ENCODE measurements at regions not wholly inside any gene's neighbourhood (a gene's known extent, or its start where the extent isn't known, plus 50 kb on each side); places are given as distances from the start of the nearest gene placed in this dataset.
"Not testable (repeated sequence)": the region's sequence is repeated elsewhere in the genome, so short reads cannot be mapped to it uniquely, and the experiment has no call there.

DNA sequence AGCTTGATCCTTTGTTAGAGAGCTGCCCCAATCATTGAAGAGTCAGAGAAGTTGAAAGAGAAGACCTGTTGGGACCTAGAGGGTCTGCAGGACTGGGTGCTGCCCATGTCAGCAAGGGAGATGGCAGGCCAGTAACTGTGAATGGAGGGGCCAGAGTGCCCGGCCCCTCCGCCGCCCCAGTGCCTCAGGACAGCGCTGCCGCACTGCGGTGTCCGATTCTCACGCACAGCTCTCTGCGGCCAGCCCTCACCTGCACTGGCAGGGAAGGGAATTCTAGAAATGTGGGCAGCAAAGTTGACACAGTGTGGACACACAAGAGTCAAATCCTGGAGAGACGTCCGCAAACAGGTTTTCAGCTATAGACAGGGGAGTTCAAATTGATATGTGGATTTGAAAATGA, 373.5 kb downstream of the TCERG1L start:
- no TSS peak for BruUV-seq (replicated peaks)
- no peak for DNase-seq (ENCODE audit: low spot score)
- ChIA-PET POLR2A (interaction anchor here (0.6 kb wide), 1 partner anchor 841 kb away, joined by 7 read pairs; no protein-coding TSS in a partner anchor), CTCF (ENCODE audit: unreplicated experiment) (no interaction called here)
- H3K79me2 ChIP-seq (ENCODE audit: insufficient read depth, low read depth, low read length) = no peaks in the 10 kb centered on the region
- H3K4me3 ChIP-seq (ENCODE audit: low read depth, low read length, poor library complexity, severe bottlenecking) = no peak overlapping the region
- no peaks in the 10 kb centered on the region for H3K9me2 ChIP-seq (ENCODE audit: insufficient read depth, low read length)
- no peaks in the 10 kb centered on the region for H3K9me3 ChIP-seq (ENCODE audit: low read length)
- intact Hi-C loops (cut with micrococcal nuclease; ENCODE audit: unreplicated experiment) = no loop called here
- H3K4me1 ChIP-seq (ENCODE audit: insufficient read depth, low read length, poor library complexity, severe bottlenecking) = no peaks in the 10 kb centered on the region
- no peaks in the 10 kb centered on the region for H3K36me3 ChIP-seq (ENCODE audit: insufficient read depth, low read length)
- no peak overlapping the region for H3K27ac ChIP-seq (ENCODE audit: low read depth, low read length, poor library complexity, severe bottlenecking)
- no peaks in the 10 kb centered on the region for H4K20me1 ChIP-seq (ENCODE audit: insufficient read depth, low read length)
- H3K4me2 ChIP-seq (ENCODE audit: low read length) = no peak overlapping the region
- no peak overlapping the region for H2AFZ ChIP-seq (ENCODE audit: low read length)
- TF ChIP-seq, protein P1, sequence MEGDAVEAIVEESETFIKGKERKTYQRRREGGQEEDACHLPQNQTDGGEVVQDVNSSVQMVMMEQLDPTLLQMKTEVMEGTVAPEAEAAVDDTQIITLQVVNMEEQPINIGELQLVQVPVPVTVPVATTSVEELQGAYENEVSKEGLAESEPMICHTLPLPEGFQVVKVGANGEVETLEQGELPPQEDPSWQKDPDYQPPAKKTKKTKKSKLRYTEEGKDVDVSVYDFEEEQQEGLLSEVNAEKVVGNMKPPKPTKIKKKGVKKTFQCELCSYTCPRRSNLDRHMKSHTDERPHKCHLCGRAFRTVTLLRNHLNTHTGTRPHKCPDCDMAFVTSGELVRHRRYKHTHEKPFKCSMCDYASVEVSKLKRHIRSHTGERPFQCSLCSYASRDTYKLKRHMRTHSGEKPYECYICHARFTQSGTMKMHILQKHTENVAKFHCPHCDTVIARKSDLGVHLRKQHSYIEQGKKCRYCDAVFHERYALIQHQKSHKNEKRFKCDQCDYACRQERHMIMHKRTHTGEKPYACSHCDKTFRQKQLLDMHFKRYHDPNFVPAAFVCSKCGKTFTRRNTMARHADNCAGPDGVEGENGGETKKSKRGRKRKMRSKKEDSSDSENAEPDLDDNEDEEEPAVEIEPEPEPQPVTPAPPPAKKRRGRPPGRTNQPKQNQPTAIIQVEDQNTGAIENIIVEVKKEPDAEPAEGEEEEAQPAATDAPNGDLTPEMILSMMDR (conservative IDR thresholded peaks at IDR 0.05; ENCODE audit: low read length) = no peak
- no peak for TF ChIP-seq EZH2phosphoT487 (IDR thresholded peaks at IDR 0.05; ENCODE audit: borderline replicate concordance, low read depth, low read length)

DNA sequence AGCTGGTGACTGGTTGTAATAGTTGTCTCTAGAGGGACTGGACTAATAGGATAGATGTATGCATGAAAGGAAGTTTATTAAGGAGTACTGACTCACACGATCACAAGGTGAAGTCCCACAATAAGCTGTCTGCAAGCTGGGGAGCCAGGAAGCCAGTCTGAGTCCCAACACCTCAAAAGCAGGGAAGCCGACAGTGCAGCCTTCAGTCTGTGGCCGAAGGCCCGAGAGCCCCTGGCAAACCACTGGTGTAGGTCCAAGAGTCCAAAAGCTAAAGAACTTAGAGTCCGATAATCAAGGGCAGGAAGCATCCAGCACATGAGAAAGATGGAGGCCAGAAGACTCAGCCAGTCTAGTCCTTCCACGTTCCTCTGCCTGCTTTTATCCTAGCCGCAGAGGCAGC, 372.6 kb downstream of the TCERG1L start:
- H3K27ac ChIP-seq (ENCODE audit: low read depth, low read length, poor library complexity, severe bottlenecking) = not testable (repeated sequence)

DNA sequence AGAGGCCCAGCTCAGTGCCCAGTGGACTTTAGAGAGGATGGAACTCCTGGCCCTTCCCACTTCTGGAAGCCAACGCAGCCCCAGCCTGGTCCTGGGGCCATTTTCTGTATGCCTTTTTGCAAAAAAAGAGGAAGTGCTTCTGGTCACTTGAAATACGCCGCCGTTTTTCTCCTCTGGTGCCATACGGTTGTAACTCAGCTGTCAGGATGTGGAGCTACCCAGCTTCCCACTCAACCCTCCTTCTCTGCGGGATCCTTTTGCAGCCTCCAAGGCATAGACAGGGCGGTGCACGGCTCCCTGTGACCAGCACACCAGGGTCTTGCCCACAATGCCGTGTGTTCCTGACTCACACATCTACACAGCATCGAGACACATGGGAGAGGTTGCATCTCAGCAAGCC, 369.6 kb downstream of the TCERG1L start:
- ChIA-PET POLR2A (no interaction called here), CTCF (ENCODE audit: unreplicated experiment) (no interaction called here)
- Histone ChIP-seq H4K20me1 (ENCODE audit: insufficient read depth, low read length) (no peaks in the 10 kb centered on the region), H3K36me3 (ENCODE audit: insufficient read depth, low read length) (no peaks in the 10 kb centered on the region), H3K27ac (ENCODE audit: low read depth, low read length, poor library complexity, severe bottlenecking) (no peak overlapping the region), H3K4me2 (ENCODE audit: low read length) (no peak overlapping the region), H3K4me1 (ENCODE audit: insufficient read depth, low read length, poor library complexity, severe bottlenecking) (no peaks in the 10 kb centered on the region), H3K79me2 (ENCODE audit: insufficient read depth, low read depth, low read length) (no peaks in the 10 kb centered on the region), H3K9me2 (ENCODE audit: insufficient read depth, low read length) (no peaks in the 10 kb centered on the region), H3K4me3 (ENCODE audit: low read depth, low read length, poor library complexity, severe bottlenecking) (no peak overlapping the region), H2AFZ (ENCODE audit: low read length) (no peak overlapping the region), H3K9me3 (ENCODE audit: low read length) (no peaks in the 10 kb centered on the region)
- BruUV-seq (replicated peaks) = no TSS peak
- TF ChIP-seq, protein P1 (conservative IDR thresholded peaks at IDR 0.05; ENCODE audit: low read length) = no peak
- TF ChIP-seq EZH2phosphoT487 (IDR thresholded peaks at IDR 0.05; ENCODE audit: borderline replicate concordance, low read depth, low read length) = no peak
- intact Hi-C loops (cut with micrococcal nuclease; ENCODE audit: unreplicated experiment) = no loop called here
- no peak for DNase-seq (ENCODE audit: low spot score)

More for the DNA sequence above, 372.6 kb downstream of the TCERG1L start:
- H3K4me3 ChIP-seq (ENCODE audit: low read depth, low read length, poor library complexity, severe bottlenecking); H2AFZ ChIP-seq (ENCODE audit: low read length); H3K9me2 ChIP-seq (ENCODE audit: insufficient read depth, low read length); H3K9me3 ChIP-seq (ENCODE audit: low read length); CTCF ChIA-PET (ENCODE audit: unreplicated experiment); BruUV-seq (replicated peaks); DNase-seq (ENCODE audit: low spot score); H3K4me1 ChIP-seq (ENCODE audit: insufficient read depth, low read length, poor library complexity, severe bottlenecking); intact Hi-C loops (cut with micrococcal nuclease; ENCODE audit: unreplicated experiment); H3K4me2 ChIP-seq (ENCODE audit: low read length); H3K36me3 ChIP-seq (ENCODE audit: insufficient read depth, low read length); H3K79me2 ChIP-seq (ENCODE audit: insufficient read depth, low read depth, low read length); H4K20me1 ChIP-seq (ENCODE audit: insufficient read depth, low read length): not testable (repeated sequence)
- POLR2A ChIA-PET = interaction anchor here (0.6 kb wide), 1 partner anchor 841 kb away, joined by 7 read pairs; no protein-coding TSS in a partner anchor
